Lower leg skin (tissue), 3 donors: ENCODE measurements at regions not wholly inside any gene's neighbourhood (a gene's known extent, or its start where the extent isn't known, plus 50 kb on each side); places are given as distances from the start of the nearest gene placed in this dataset.

Source experiments
- POLR2A ChIP-seq, 2 donors: fragments of 450-650 bp; IDR thresholded peaks; one replicate each; pipeline ENCODE4 v1.6.1; 2016 to 2017; ENCODE audit warnings: antibody characterized with exemption in 2 of 2, mild to moderate bottlenecking in 1 of 2, moderate library complexity in 1 of 2
- TF ChIP-seq, protein P1 (sequence below), 3 donors: fragments of 450-650 bp; IDR thresholded peaks; one replicate each; pipeline ENCODE4 v1.5.1; 2016; ENCODE audit warnings: antibody characterized with exemption in 3 of 3, mild to moderate bottlenecking in 3 of 3, moderate library complexity in 2 of 3

DNA sequence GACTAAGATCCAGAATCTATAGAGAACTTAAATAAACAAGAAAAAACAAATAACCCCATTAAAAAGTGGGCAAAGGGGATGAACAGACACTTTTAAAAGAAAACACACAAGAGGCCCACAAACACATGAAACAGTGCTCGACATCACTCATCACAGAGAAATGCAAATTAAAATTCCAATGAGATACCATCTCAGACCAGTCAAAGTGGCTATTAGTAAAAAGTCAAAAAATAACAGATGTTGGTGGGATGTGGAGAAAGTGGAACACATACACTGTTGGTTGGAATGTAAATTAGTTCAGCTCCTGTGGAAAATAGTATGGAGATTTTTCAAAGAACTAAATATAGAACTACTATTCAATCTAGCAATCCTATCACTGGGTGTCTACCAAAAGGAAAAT lies 143.1 kb downstream of the IFI44 start:
- TF ChIP-seq, protein P1, sequence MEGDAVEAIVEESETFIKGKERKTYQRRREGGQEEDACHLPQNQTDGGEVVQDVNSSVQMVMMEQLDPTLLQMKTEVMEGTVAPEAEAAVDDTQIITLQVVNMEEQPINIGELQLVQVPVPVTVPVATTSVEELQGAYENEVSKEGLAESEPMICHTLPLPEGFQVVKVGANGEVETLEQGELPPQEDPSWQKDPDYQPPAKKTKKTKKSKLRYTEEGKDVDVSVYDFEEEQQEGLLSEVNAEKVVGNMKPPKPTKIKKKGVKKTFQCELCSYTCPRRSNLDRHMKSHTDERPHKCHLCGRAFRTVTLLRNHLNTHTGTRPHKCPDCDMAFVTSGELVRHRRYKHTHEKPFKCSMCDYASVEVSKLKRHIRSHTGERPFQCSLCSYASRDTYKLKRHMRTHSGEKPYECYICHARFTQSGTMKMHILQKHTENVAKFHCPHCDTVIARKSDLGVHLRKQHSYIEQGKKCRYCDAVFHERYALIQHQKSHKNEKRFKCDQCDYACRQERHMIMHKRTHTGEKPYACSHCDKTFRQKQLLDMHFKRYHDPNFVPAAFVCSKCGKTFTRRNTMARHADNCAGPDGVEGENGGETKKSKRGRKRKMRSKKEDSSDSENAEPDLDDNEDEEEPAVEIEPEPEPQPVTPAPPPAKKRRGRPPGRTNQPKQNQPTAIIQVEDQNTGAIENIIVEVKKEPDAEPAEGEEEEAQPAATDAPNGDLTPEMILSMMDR (IDR thresholded peaks at IDR 0.05) = no peak
- TF ChIP-seq POLR2A (IDR thresholded peaks at IDR 0.05) = no peak
